Upper lobe of left lung (tissue), 6 donors: ENCODE measurements at regions not wholly inside any gene's neighbourhood (a gene's known extent, or its start where the extent isn't known, plus 50 kb on each side); places are given as distances from the start of the nearest gene placed in this dataset.
A peak's percentile ranks its signal among the peaks of the same experiment; 100 is the strongest.

ENCODE experiments used
- ATAC-seq, 2 donors: fragments of 200-7000 bp; cut with Tn5 transposase; one replicate each; pipeline ENCODE4 v1.9.1; 2022; ENCODE audit warnings: mild to moderate bottlenecking in 2 of 2, moderate library complexity in 2 of 2; ENCODE audit not compliant: low FRiP score in 2 of 2
- DNase-seq, 2 donors: peaks; one replicate each; pipeline ENCODE4 v3.0.0-alpha.2; 2019 to 2020
- H3K27ac ChIP-seq, 4 donors: fragments of 200-600 bp; sonication (generic); one replicate each; pipeline ENCODE4 v1.5.1; 2016 to 2019
- H3K27me3 ChIP-seq, 4 donors: fragments of 200-600 bp; sonication (generic); one replicate each; pipeline ENCODE4 v1.5.1; 2017 to 2019
- H3K36me3 ChIP-seq, 4 donors: fragments of 200-600 bp; sonication (generic); one replicate each; pipeline ENCODE4 v1.5.1; 2016 to 2019
- H3K4me1 ChIP-seq, 4 donors: fragments of 200-600 bp; sonication (generic); one replicate each; pipeline ENCODE4 v1.5.1; 2018 to 2019
- H3K4me3 ChIP-seq, 4 donors: fragments of 200-600 bp; sonication (generic); one replicate each; pipeline ENCODE4 v1.5.1; 2017 to 2019; ENCODE audit warnings: mild to moderate bottlenecking in 2 of 4, moderate library complexity in 1 of 4
- H3K9me3 ChIP-seq, 4 donors: fragments of 200-600 bp; sonication (generic); one replicate each; pipeline ENCODE4 v1.5.1; 2018 to 2019
- CTCF ChIP-seq, 6 experiments: fragments of 450-650 bp in 4 of 6; fragments of 200-600 bp in 2 of 6; sonication (generic) in 2 of 6; IDR thresholded peaks; one replicate each; pipeline ENCODE4 v1.5.1; 2016 to 2019; ENCODE audit warnings: antibody characterized with exemption in 6 of 6
- EP300 ChIP-seq, 4 donors: sonication (generic); formaldehyde crosslinking; IDR thresholded peaks; one replicate each; pipeline ENCODE4 v1.5.1; 2017; ENCODE audit warnings: antibody characterized with exemption in 4 of 4, control low read depth in 2 of 4
- POLR2A ChIP-seq, 4 donors: fragments of 450-650 bp; IDR thresholded peaks; one replicate each; pipeline ENCODE4 v1.5.1; 2016 to 2017; ENCODE audit warnings: antibody characterized with exemption in 4 of 4, mild to moderate bottlenecking in 2 of 4
- POLR2AphosphoS5 ChIP-seq, 2 donors: sonication (generic); formaldehyde crosslinking; IDR thresholded peaks; one replicate each; pipeline ENCODE4 v1.5.1; 2017; ENCODE audit warnings: antibody characterized with exemption in 2 of 2
- WGBS, 2 donors: methylation state at CpG; one replicate each; pipeline ENCODE4 v1.1.5; 2017 to 2018; 5-methylcytosine and 5-hydroxymethylcytosine counted together
- donor health status: DM: no; HTN: no; CAD: no; lungs with moderate emphysema.
- donor health status: DM: no; HTN: yes; CAD: no; lungs with severe emphysema.

GRCh38 chr4:53865054-53865453, 199.4 kb downstream of the CHIC2 start:
- Histone ChIP-seq H3K36me3 (no peaks in the 10 kb centered on the region), H3K4me3 (no peak overlapping the region), H3K9me3 (no peaks in the 10 kb centered on the region), H3K27ac (no peak overlapping the region), H3K4me1 (peaks cover 0 to 8% (median 0%) of the 10 kb centered on the region in 4 donors), H3K27me3 (no peaks in the 10 kb centered on the region)
- DNase-seq (no peak), ATAC-seq (no peak)
- TF ChIP-seq CTCF (IDR thresholded peaks at IDR 0.05) (no peak), POLR2A (IDR thresholded peaks at IDR 0.05) (no peak), EP300 (IDR thresholded peaks at IDR 0.05) (no peak), POLR2AphosphoS5 (IDR thresholded peaks at IDR 0.05) (no peak)
- 85% methylated on average over 5 of the region's 5 CpGs for WGBS, 2 donors

GRCh38 chr4:53863736-53864365, 200.6 kb downstream of the CHIC2 start:
- DNase-seq (no peak), ATAC-seq (no peak)
- no peak overlapping the region for H3K4me3 ChIP-seq
- no peaks in the 10 kb centered on the region for H3K27me3 ChIP-seq
- H3K9me3 ChIP-seq = no peaks in the 10 kb centered on the region
- H3K27ac ChIP-seq = peak overlapping the region in 1 of 4 donors; percentile 33
- H3K36me3 ChIP-seq = no peaks in the 10 kb centered on the region
- H3K4me1 ChIP-seq = peaks cover 0 to 8% (median 0%) of the 10 kb centered on the region in 4 donors
- TF ChIP-seq CTCF (IDR thresholded peaks at IDR 0.05) = no peak
- TF ChIP-seq POLR2AphosphoS5 (IDR thresholded peaks at IDR 0.05) = no peak
- WGBS, 2 donors = 26 to 39% methylated on average over 4 of the region's 4 CpGs

- Histone ChIP-seq H3K27ac (peak overlapping the region in 1 of 4 donors; percentile 33), H3K27me3 (no peaks in the 10 kb centered on the region), H3K4me1 (peaks cover 0 to 8% (median 0%) of the 10 kb centered on the region in 4 donors), H3K36me3 (no peaks in the 10 kb centered on the region), H3K4me3 (no peak overlapping the region), H3K9me3 (no peaks in the 10 kb centered on the region)
- TF ChIP-seq POLR2AphosphoS5 (IDR thresholded peaks at IDR 0.05) (no peak), POLR2A (IDR thresholded peaks at IDR 0.05) (no peak)
- DNase-seq = no peak
- WGBS, 2 donors = 63 to 74% methylated on average over 3 of the region's 3 CpGs
- ATAC-seq = peak in 1 of 2 donors; percentile 81
Measured at GRCh38 chr4:53863158-53863557, 201.2 kb downstream of the CHIC2 start.

- no peaks in the 10 kb centered on the region for H3K27me3 ChIP-seq
- no peaks in the 10 kb centered on the region for H3K9me3 ChIP-seq
- peaks cover 0 to 8% (median 0%) of the 10 kb centered on the region in 4 donors for H3K4me1 ChIP-seq
- ATAC-seq = peak in 1 of 2 donors; percentile 87
- H3K36me3 ChIP-seq = no peaks in the 10 kb centered on the region
- TF ChIP-seq EP300 (IDR thresholded peaks at IDR 0.05) (no peak), POLR2A (IDR thresholded peaks at IDR 0.05) (no peak), POLR2AphosphoS5 (IDR thresholded peaks at IDR 0.05) (no peak), CTCF (IDR thresholded peaks at IDR 0.05) (no peak)
- H3K4me3 ChIP-seq = no peak overlapping the region
- no peak for DNase-seq
- no peak overlapping the region for H3K27ac ChIP-seq
- WGBS, 2 donors = 54 to 62% methylated on average over 4 of the region's 4 CpGs
Measured at GRCh38 chr4:53861856-53862610, 202.4 kb downstream of the CHIC2 start.

- Histone ChIP-seq H3K27me3 (no peaks in the 10 kb centered on the region), H3K9me3 (no peaks in the 10 kb centered on the region), H3K4me1 (peaks cover 0 to 8% (median 0%) of the 10 kb centered on the region in 4 donors), H3K4me3 (no peak overlapping the region), H3K27ac (no peak overlapping the region), H3K36me3 (no peaks in the 10 kb centered on the region)
- no peak for DNase-seq
- TF ChIP-seq POLR2A (IDR thresholded peaks at IDR 0.05) (no peak), POLR2AphosphoS5 (IDR thresholded peaks at IDR 0.05) (no peak), CTCF (IDR thresholded peaks at IDR 0.05) (no peak), EP300 (IDR thresholded peaks at IDR 0.05) (no peak)
- ATAC-seq = no peak
Measured at GRCh38 chr4:53859305-53859704, 205.1 kb downstream of the CHIC2 start.
